ENCODE measurements at regions not wholly inside any gene's neighbourhood (a gene's known extent, or its start where the extent isn't known, plus 50 kb on each side); places are given as distances from the start of the nearest gene placed in this dataset.

- no peak for DNase-seq (ENCODE audit: low read depth in 2 of 2)
These were observed 542.0 kb downstream of the DHX35 start for GRCh38 chr20:39503902-39504709.

DNA sequence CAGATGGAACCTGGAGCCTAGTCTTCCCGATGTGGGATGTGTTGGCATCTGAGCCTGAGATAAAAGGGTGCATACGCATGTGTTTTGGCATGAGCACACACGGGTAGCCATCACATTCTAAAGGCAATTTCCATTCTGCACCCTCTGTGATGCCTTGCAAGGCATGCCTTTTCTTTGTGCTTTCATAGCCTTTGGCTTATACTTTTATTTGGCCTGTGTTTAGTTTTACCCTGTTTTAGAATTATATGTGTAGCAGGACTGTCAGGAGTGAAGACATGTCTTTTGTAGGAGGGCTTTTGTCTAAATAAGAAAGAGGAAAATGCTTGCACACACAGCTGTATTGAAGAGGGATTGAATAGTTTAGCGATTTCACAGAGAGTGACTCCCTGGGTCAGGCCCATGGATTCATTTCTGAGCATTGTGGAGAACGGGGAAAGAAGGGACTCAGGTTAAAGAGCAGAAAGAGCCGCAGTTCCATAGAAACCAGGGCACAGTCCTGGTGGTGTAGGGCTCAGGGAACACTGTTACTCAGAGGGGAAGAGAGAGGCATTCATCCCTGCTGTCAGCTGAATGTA is 530.2 kb downstream of the DHX35 start:
- DNase-seq (ENCODE audit: low read depth in 2 of 2) = no peak

- no peak for DNase-seq (ENCODE audit: low read depth in 2 of 2)
These were observed 529.6 kb downstream of the DHX35 start for GRCh38 chr20:39491711-39492110.

GRCh38 chr20:39489986-39490560 is 527.9 kb downstream of the DHX35 start:
- DNase-seq (ENCODE audit: low read depth in 2 of 2) = no peak

DNA sequence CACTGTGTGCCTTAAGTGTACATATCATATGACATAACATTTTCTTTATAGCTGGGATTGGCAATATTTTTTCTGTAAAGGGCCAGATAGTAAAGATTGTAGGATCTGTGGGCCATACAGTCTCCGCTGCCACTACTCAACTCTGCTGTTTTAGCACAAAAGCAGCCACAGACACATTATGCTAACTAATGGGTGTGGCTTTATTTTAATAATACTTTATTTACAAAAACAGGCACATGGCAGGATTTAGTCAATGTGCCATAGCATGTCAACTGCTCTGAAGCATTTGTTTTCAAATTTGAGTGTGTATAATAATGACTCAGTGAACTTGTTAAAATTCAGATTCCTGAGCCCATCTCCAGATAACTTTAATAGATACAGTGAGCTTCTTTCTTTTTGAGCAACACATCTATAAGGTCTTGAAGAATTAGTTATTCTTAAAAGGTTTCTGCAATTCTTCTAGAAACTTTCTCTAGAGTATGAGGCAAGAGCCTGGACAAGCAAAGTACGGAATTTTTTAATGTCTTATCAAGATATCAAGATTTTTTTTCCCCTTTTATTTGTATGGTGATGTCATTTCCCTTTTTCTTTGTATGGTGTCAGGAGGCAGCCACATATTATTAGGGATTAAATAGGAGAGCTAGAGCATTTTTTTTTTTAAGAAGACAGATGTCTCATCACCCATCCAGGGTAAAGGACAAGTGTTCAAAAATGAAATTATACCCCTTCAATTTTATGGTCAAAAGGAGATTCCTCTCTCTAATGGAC is 518.3 kb downstream of the DHX35 start:
- DNase-seq (ENCODE audit: low read depth in 2 of 2) = no peak

DNA sequence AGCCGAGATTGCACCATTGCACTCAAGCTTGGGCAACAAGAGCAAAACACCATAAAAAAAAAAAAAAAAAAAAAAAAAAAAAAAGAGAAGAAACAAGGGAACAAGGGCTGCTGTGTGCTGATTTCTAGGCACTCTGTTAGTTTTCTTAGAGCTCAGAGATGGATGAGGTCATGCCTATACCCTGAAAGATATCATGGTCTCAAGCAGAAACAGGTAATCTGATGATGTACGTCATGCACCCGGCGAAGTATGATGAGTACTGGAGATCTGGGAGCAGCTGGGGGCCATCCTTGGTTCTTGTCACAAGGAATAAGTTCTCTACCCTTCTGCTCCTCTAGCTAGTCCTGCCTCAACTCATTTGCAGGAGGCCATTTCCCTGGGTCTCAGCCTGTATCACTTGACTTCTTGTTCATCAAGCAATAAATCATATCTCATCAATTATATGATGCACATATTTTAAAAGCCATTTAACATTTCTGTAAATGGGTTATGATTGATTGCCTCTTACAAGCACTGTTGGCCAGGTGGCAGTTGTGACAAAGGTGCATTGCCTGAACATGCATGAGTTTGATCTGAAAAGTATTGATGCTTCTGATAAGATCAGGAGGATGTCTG is 517.2 kb downstream of the DHX35 start:
- DNase-seq (ENCODE audit: low read depth in 2 of 2) = no peak

DNA sequence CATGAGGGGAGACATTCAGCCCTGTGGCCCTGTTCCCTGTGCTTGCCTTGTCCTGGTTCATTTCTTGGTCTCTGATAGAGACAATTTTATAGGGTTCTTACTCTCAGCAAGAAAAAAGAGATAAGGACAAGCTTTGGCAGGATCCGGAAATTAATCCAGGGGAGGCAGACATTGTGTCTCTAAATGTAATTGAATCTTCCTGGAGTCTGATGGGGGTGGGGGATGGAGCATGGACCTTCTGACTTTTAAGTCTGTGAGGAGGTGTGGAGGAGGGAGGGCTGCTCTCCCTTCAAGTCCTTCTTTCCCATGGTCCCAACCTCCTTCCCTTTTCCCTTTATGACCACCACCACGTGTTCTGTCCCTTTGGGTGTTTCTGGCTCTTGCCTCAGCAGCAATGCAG is 512.7 kb downstream of the DHX35 start:
- no peak for DNase-seq (ENCODE audit: low read depth in 2 of 2)

DNA sequence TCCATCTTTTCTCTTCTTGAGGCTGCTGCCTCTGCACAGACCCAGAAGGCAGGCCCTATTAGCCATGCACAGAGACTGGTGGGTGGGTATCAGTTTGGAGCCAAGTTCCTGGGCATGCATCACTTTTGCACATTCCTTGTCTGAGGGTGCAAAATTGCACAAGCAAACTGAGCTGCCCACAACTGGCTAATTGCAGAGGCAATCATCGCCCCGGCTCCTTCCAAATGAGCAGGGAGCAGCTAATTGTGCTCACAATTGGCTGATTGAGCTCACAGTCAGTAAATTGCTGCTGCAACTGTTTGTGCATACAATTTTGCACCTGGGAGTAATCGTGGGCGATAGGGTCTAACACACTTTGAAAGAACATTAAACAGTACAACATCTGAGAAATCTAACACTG is 511.4 kb downstream of the DHX35 start:
- no peak for DNase-seq (ENCODE audit: low read depth in 2 of 2)

- no peak for DNase-seq (ENCODE audit: low read depth in 2 of 2)
These were observed 506.6 kb downstream of the DHX35 start for GRCh38 chr20:39468703-39469102.

DNA sequence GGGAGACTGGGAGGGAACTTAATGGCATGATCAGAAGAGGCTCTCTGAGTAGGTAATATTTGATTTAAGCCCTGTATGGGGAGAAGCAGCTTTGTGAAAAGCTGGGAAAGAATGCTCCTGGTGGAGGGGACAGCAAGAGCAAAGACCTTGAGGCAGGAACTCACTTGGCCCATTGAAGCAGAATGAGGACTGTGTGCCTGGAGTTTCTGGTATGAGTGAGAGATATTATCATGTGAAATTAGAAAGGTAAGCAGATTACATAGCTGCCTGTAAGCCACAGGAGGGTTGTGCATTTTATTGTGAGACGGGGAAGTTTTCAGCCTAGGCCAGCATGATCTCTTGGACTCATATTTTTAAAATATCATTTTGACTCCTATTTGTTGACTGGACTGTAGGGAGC is 502.1 kb downstream of the DHX35 start:
- no peak for DNase-seq (ENCODE audit: low read depth in 2 of 2)

DNA sequence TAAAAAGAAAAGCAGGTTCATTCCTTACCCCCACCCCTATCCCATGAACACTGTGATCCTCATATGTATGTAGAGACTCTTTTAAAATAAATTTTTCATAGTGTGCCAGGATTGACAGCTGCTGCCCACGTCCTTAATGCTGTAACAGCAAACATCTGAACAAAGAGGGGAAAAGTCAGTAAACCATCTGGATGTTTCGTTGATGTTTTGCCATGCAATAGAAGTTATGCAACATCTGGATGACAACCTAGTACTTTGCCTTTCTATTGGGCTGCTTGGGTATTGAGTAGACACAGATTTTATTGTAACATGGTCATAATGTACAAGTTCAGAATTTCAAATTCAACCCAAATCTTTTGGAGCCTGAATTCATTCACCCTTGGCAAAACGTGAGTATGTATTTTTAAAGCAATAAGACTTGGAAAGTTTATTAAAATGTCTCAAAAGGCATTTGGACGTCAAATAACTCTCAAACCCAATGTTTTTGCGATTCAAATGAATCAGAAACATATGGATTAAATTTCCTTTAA is 500.3 kb downstream of the DHX35 start:
- no peak for DNase-seq (ENCODE audit: low read depth in 2 of 2)

DNA sequence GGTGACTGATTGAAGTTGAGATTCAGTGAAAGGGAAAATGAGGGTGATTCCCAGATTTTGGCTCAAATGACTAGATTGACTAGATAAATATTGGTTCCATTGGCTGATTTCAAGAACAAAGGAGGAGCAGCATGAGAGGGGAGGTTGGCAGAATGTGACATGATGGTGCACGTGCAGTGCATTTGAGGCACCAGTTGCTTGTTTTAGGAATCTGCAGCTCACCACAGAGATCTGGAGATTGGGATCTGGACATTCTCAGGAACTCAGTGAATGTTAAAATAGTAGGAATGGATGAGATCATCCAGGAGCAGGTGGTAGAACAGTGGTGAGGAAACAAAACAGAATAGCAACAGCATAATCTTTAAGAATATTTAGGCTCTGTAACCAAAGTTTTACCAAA is 496.3 kb downstream of the DHX35 start:
- DNase-seq (ENCODE audit: low read depth in 2 of 2) = no peak

- no peak for DNase-seq (ENCODE audit: low read depth in 2 of 2)
These were observed 491.7 kb downstream of the DHX35 start for GRCh38 chr20:39453890-39454289.

DNA sequence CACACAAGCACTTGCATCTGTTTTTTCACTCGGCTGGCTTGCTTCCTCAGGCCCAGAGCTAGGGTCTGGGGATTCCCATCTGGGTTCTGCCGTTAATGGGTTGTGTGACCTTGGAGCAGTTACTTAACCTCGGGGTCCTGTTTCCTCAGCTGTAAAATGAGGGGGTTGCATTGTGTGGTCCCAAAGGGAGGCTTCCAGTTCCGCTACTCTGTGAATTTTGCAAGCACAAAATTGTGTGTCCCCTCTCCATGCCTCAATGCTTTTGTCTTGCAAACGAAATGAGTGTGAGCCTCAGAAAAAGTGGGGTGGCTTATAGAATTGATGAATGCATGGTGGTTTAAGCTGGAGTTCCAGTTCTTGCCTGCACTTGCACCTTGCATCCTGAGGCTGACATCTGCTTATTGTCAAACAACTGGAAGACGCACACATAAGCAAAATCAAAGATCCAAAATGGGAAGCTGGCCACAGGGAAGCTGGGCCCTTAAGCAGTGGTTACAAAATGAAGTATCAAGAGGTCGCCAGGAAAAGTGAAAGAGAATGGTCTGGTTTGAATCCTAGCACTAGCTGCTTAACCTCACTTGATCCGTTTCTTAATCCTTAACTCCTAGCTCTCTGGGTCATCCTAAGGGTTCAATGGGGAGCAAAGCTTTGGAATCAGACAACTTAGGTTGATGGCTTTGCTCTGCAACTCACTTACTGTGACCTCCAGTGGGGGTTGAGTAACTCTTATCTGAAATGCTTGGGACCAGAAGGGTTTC is 490.6 kb downstream of the DHX35 start:
- DNase-seq (ENCODE audit: low read depth in 2 of 2) = no peak

GRCh38 chr20:39451386-39451785 is 489.2 kb downstream of the DHX35 start:
- DNase-seq (ENCODE audit: low read depth in 2 of 2) = no peak

GRCh38 chr20:39446397-39446796 is 484.3 kb downstream of the DHX35 start:
- DNase-seq (ENCODE audit: low read depth in 2 of 2) = no peak

DNA sequence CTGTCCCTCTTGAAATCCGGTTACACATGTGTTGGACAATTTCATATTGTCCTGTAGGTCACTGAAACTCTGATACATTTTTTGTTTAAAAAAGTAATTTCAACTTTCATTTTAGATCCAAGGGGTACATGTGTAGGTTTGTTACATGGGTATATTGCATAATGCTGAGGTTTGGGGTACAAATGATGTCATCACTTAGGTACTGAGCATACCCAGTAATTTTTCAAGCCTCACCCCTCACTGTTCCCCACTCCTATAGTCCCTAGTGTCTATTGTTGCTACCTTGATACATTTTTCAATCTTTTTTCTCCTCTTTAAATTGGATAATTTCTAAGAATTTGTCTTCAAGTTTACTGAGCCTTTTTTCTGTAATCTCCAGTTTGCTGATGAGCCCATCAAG is 483.0 kb downstream of the DHX35 start:
- no peak for DNase-seq (ENCODE audit: low read depth in 2 of 2)

- no peak for DNase-seq (ENCODE audit: low read depth in 2 of 2)
These were observed 471.3 kb downstream of the DHX35 start for GRCh38 chr20:39433466-39433865.

DNA sequence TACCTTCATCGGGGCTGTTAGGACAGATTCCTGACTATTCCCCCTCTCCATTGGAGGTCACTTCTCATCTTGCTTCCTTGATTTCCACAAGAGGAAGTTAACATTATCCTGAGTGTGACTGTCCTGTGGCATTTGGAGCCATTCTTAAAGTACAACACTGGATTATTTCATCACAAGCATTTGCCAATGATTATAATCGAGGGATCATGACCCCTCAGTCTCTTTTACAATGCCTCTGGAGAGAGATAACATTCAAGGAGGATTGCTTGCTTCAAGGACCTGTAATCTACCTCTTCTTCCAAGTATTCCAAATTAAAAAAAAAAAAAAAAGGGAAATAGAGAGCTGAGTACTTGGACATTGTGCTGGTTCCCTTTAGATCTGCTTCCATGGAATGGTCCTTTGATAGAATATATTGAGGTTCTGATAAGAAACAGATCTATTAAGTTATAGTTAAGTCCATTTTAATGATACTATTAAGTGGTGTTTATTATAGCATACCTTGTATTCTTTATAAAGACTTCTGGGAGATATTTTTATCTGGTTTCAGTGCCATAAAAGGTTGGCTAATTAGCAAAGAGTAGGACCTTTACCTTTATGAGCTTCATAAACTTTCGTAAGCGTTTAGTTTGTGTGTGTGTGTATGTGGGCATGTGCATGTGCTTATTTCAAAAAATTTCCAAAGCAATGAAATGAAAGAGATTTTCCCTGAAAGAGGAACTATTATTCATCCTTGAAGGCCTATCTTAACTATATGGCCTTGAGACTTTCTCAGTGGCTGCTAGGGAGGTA is 469.1 kb downstream of the DHX35 start:
- DNase-seq (ENCODE audit: low read depth in 2 of 2) = no peak

GRCh38 chr20:39429726-39430125 is 467.6 kb downstream of the DHX35 start:
- DNase-seq (ENCODE audit: low read depth in 2 of 2) = no peak

All from activated CD4-positive, alpha-beta T cell treated with anti-CD3 and anti-CD28 coated beads for 24 hours (primary cell).